Astrocyte (in vitro differentiated cells and primary cell): ENCODE measurements at regions not wholly inside any gene's neighbourhood (a gene's known extent, or its start where the extent isn't known, plus 50 kb on each side); places are given as distances from the start of the nearest gene placed in this dataset.

ENCODE experiments used
- DNase-seq: peaks from one replicate; pipeline ENCODE4 v3.0.0-alpha.2; 2010; ENCODE audit warnings: low read depth
- FAIRE-seq: peaks from 2 replicates; lab custom pipeline; 2011; peaks lifted over from hg19 to GRCh38; lab: Jason Lieb, UNC
- H2AFZ ChIP-seq: 2 replicates; pipeline ENCODE4 v1.6.0; 2012; ENCODE audit warnings: low read depth, low read length, inconsistent platforms
- H3K27ac ChIP-seq: 2 replicates; pipeline ENCODE4 v1.5.1; 2011; ENCODE audit warnings: low read depth, low read length, inconsistent platforms
- H3K27me3 ChIP-seq: 2 replicates; pipeline ENCODE4 v1.6.0; 2011; ENCODE audit warnings: low read length, inconsistent platforms; ENCODE audit not compliant: insufficient read depth
- H3K36me3 ChIP-seq: 2 replicates; pipeline ENCODE4 v1.5.1; 2011; ENCODE audit warnings: low read length, inconsistent platforms; ENCODE audit not compliant: insufficient read depth
- H3K4me1 ChIP-seq: 2 replicates; pipeline ENCODE4 v1.5.1; 2011; ENCODE audit warnings: low read length, inconsistent platforms; ENCODE audit not compliant: insufficient read depth
- H3K4me2 ChIP-seq: 2 replicates; pipeline ENCODE4 v1.6.0; 2012; ENCODE audit warnings: low read length, inconsistent platforms
- H3K4me3 ChIP-seq: 2 replicates; pipeline ENCODE4 v1.5.1; 2011; ENCODE audit warnings: low read depth, mild to moderate bottlenecking, low read length, inconsistent platforms; ENCODE audit not compliant: insufficient read depth
- H3K79me2 ChIP-seq: 2 replicates; pipeline ENCODE4 v1.6.0; 2012; ENCODE audit warnings: mild to moderate bottlenecking, low read length, inconsistent platforms; ENCODE audit not compliant: insufficient read depth
- H3K9ac ChIP-seq: 2 replicates; pipeline ENCODE4 v1.6.0; 2012; ENCODE audit warnings: mild to moderate bottlenecking, low read length, inconsistent platforms
- H3K9me3 ChIP-seq: 2 replicates; pipeline ENCODE4 v1.5.1; 2012; ENCODE audit warnings: low read depth, mild to moderate bottlenecking, low read length, inconsistent platforms; ENCODE audit not compliant: insufficient read depth
- H4K20me1 ChIP-seq: 2 replicates; pipeline ENCODE4 v1.6.0; 2012; ENCODE audit warnings: low read length, inconsistent platforms; ENCODE audit not compliant: insufficient read depth
- H3K27ac Mint-ChIP-seq: one replicate; pipeline ENCODE4 v1.8.0; 2021; ENCODE audit warnings: mild to moderate bottlenecking, mixed read lengths; ENCODE audit not compliant: unreplicated experiment
- H3K27me3 Mint-ChIP-seq: one replicate; pipeline ENCODE4 v1.8.0; 2021; ENCODE audit warnings: low read depth, mixed read lengths; ENCODE audit not compliant: unreplicated experiment
- H3K36me3 Mint-ChIP-seq: one replicate; pipeline ENCODE4 v1.8.0; 2021; ENCODE audit warnings: low read depth, mixed read lengths; ENCODE audit not compliant: unreplicated experiment
- H3K4me1 Mint-ChIP-seq: one replicate; pipeline ENCODE4 v1.8.0; 2021; ENCODE audit warnings: low read depth, mixed read lengths; ENCODE audit not compliant: unreplicated experiment
- H3K4me3 Mint-ChIP-seq: one replicate; pipeline ENCODE4 v1.8.0; 2021; ENCODE audit warnings: mild to moderate bottlenecking, moderate library complexity, mixed read lengths; ENCODE audit not compliant: unreplicated experiment
- H3K9me3 Mint-ChIP-seq: one replicate; pipeline ENCODE4 v1.8.0; 2021; ENCODE audit warnings: mild to moderate bottlenecking, mixed read lengths; ENCODE audit not compliant: unreplicated experiment
- EZH2 ChIP-seq: IDR thresholded peaks from 2 replicates; pipeline ENCODE4 v1.6.1; 2012; ENCODE audit warnings: mild to moderate bottlenecking, low read length, inconsistent platforms; ENCODE audit not compliant: insufficient read depth
- TF ChIP-seq, protein P1 (sequence below): IDR thresholded peaks from 2 replicates; pipeline ENCODE4 v1.5.1; 2011; ENCODE audit warnings: low read depth, mild to moderate bottlenecking, inconsistent platforms, low read length, moderate library complexity; ENCODE audit not compliant: insufficient read depth

- Histone ChIP-seq H3K79me2 (no peaks in the 10 kb centered on the region), H2AFZ (no peak overlapping the region), H3K36me3 (no peaks in the 10 kb centered on the region), H3K27ac (no peak overlapping the region), H3K4me1 (no peaks in the 10 kb centered on the region), H3K4me3 (no peak overlapping the region), H3K9ac (no peak overlapping the region), H4K20me1 (no peaks in the 10 kb centered on the region), H3K4me2 (no peak overlapping the region), H3K9me3 (no peaks in the 10 kb centered on the region), H3K27me3 (peaks cover 8% of the 10 kb centered on the region)
- Mint-ChIP-seq H3K36me3 (no peaks in the 10 kb centered on the region), H3K4me1 (no peaks in the 10 kb centered on the region), H3K27ac (no peak overlapping the region), H3K9me3 (peaks cover 6% of the 10 kb centered on the region), H3K4me3 (no peak overlapping the region), H3K27me3 (peaks cover 28% of the 10 kb centered on the region)
- no peak for TF ChIP-seq EZH2
- TF ChIP-seq, protein P1, sequence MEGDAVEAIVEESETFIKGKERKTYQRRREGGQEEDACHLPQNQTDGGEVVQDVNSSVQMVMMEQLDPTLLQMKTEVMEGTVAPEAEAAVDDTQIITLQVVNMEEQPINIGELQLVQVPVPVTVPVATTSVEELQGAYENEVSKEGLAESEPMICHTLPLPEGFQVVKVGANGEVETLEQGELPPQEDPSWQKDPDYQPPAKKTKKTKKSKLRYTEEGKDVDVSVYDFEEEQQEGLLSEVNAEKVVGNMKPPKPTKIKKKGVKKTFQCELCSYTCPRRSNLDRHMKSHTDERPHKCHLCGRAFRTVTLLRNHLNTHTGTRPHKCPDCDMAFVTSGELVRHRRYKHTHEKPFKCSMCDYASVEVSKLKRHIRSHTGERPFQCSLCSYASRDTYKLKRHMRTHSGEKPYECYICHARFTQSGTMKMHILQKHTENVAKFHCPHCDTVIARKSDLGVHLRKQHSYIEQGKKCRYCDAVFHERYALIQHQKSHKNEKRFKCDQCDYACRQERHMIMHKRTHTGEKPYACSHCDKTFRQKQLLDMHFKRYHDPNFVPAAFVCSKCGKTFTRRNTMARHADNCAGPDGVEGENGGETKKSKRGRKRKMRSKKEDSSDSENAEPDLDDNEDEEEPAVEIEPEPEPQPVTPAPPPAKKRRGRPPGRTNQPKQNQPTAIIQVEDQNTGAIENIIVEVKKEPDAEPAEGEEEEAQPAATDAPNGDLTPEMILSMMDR, result no peak
- DNase-seq (no peak), FAIRE-seq (no peak)
Observed at GRCh38 chr7:106518239-106518638, 142.7 kb downstream of the CCDC71L start.

GRCh38 chr7:106517508-106517907 is 143.4 kb downstream of the CCDC71L start:
- Histone ChIP-seq H3K36me3 (no peaks in the 10 kb centered on the region), H3K4me3 (no peak overlapping the region), H2AFZ (no peak overlapping the region), H3K9me3 (no peaks in the 10 kb centered on the region), H3K4me1 (no peaks in the 10 kb centered on the region), H3K27me3 (peaks cover 8% of the 10 kb centered on the region), H3K4me2 (no peak overlapping the region), H4K20me1 (no peaks in the 10 kb centered on the region), H3K27ac (no peak overlapping the region), H3K79me2 (no peaks in the 10 kb centered on the region), H3K9ac (no peak overlapping the region)
- Mint-ChIP-seq H3K9me3 (peaks cover 6% of the 10 kb centered on the region), H3K4me3 (no peak overlapping the region), H3K27me3 (peaks cover 28% of the 10 kb centered on the region), H3K36me3 (no peaks in the 10 kb centered on the region), H3K4me1 (no peaks in the 10 kb centered on the region), H3K27ac (no peak overlapping the region)
- FAIRE-seq (no peak), DNase-seq (no peak)
- TF ChIP-seq, protein P1, result no peak
- TF ChIP-seq EZH2, result no peak

- no peaks in the 10 kb centered on the region for H3K9me3 ChIP-seq
- H2AFZ ChIP-seq, result no peak overlapping the region
- H3K27ac ChIP-seq, result no peak overlapping the region
- H3K79me2 ChIP-seq, result no peaks in the 10 kb centered on the region
- FAIRE-seq (no peak), DNase-seq (no peak)
- no peak overlapping the region for H3K4me2 ChIP-seq
- H3K9me3 Mint-ChIP-seq, result peaks cover 6% of the 10 kb centered on the region
- no peak overlapping the region for H3K4me3 Mint-ChIP-seq
- no peak overlapping the region for H3K9ac ChIP-seq
- H3K27me3 ChIP-seq, result peaks cover 8% of the 10 kb centered on the region
- no peak for TF ChIP-seq EZH2
- TF ChIP-seq, protein P1, result no peak
- H3K36me3 ChIP-seq, result no peaks in the 10 kb centered on the region
- H3K27me3 Mint-ChIP-seq, result peaks cover 28% of the 10 kb centered on the region
- H4K20me1 ChIP-seq, result no peaks in the 10 kb centered on the region
- no peak overlapping the region for H3K4me3 ChIP-seq
- H3K36me3 Mint-ChIP-seq, result no peaks in the 10 kb centered on the region
- no peaks in the 10 kb centered on the region for H3K4me1 ChIP-seq
- no peaks in the 10 kb centered on the region for H3K4me1 Mint-ChIP-seq
- H3K27ac Mint-ChIP-seq, result no peak overlapping the region
Observed at GRCh38 chr7:106515321-106515720, 145.6 kb downstream of the CCDC71L start.
